A549 (cell line): ENCODE measurements at regions not wholly inside any gene's neighbourhood (a gene's known extent, or its start where the extent isn't known, plus 50 kb on each side); places are given as distances from the start of the nearest gene placed in this dataset.

Experiments
- CHD2 ChIP-seq: fragments of 150-350 bp; IDR thresholded peaks from 2 replicates; pipeline ENCODE4 v1.6.1; 2014; ENCODE audit warnings: low read length; ENCODE audit not compliant: partially characterized antibody
- CTCF ChIP-seq: fragments of >200 bp; sonication (Bioruptor Twin); formaldehyde crosslinking; IDR thresholded peaks from 3 replicates; pipeline ENCODE4 v1.5.1; 2016
- EP300 ChIP-seq, 2 experiments: fragments of >200 bp; sonication (Bioruptor Twin); formaldehyde crosslinking; IDR thresholded peaks; 2 replicates in 1 of 2; 3 replicates in 1 of 2; pipeline ENCODE4 v1.6.1; 2016 to 2017
- ESRRA ChIP-seq: fragments of 150-350 bp; IDR thresholded peaks from 2 replicates; pipeline ENCODE4 v1.6.1; 2014; ENCODE audit warnings: mild to moderate bottlenecking, low read length, borderline replicate concordance
- HDAC2 ChIP-seq: fragments of 200-600 bp; sonication (generic); IDR thresholded peaks from 2 replicates; pipeline ENCODE4 v1.6.1; 2016
- MAX ChIP-seq: IDR thresholded peaks from 2 replicates; pipeline ENCODE4 v1.6.1; 2012
- MYC ChIP-seq: IDR thresholded peaks from 2 replicates; pipeline ENCODE4 v1.6.1; 2012; ENCODE audit warnings: mild to moderate bottlenecking, inconsistent platforms, low read length, improper control_type of control experiment, borderline replicate concordance
- PBX3 ChIP-seq: IDR thresholded peaks from 2 replicates; pipeline ENCODE4 v1.6.1; 2012
- POLR2A ChIP-seq: IDR thresholded peaks from 2 replicates; pipeline ENCODE4 v1.6.1; 2012; ENCODE audit warnings: mild to moderate bottlenecking, low read length
- RARB ChIP-seq: fragments of 250-450 bp; sonication (Bioruptor Pico); IDR thresholded peaks from 2 replicates; pipeline ENCODE4 v1.8.0; 2021; ENCODE audit warnings: mild to moderate bottlenecking, moderate library complexity
- REST ChIP-seq: fragments of 200-600 bp; sonication (generic); IDR thresholded peaks from 2 replicates; pipeline ENCODE4 v1.6.1; 2016; ENCODE audit warnings: antibody characterized with exemption, mild to moderate bottlenecking, moderate library complexity
- RFX5 ChIP-seq: fragments of 450-650 bp; IDR thresholded peaks from 2 replicates; pipeline ENCODE4 v1.7.1; 2014; ENCODE audit warnings: antibody characterized with exemption, mild to moderate bottlenecking, moderate library complexity
- USF2 ChIP-seq: fragments of 450-650 bp; IDR thresholded peaks from 2 replicates; pipeline ENCODE4 v1.6.1; 2014; ENCODE audit warnings: antibody characterized with exemption
- ZSCAN20 ChIP-seq: fragments of 250-450 bp; sonication (Bioruptor Pico); IDR thresholded peaks from 2 replicates; pipeline ENCODE4 v1.8.0; 2022; ENCODE audit warnings: mild to moderate bottlenecking, moderate library complexity

GRCh38 chr6:98458708-98459107 lies 375.7 kb upstream of the POU3F2 start:
- TF ChIP-seq CTCF (no peak), MYC (no peak), RARB (CRISPR knock-in tag) (no peak), CHD2 (no peak), PBX3 (no peak), POLR2A (no peak), ESRRA (no peak), REST (no peak), EP300 (IDR thresholded peaks at IDR 0.05) (no peak), USF2 (no peak), HDAC2 (no peak), RFX5 (no peak), MAX (no peak), ZSCAN20 (no peak)
